HG03025 (cell line): ENCODE measurements at regions not wholly inside any gene's neighbourhood (a gene's known extent, or its start where the extent isn't known, plus 50 kb on each side); places are given as distances from the start of the nearest gene placed in this dataset.

Experiments
- ATAC-seq: cut with Tn5 transposase; IDR thresholded peaks from one replicate; pipeline ENCODE4 v1.9.1; 2021; ENCODE audit warnings: mild to moderate bottlenecking, moderate library complexity; ENCODE audit not compliant: unreplicated experiment, low FRiP score

- no peak for ATAC-seq
These were observed 337.7 kb upstream of the ZNF32 start for GRCh38 chr10:43986374-43986773.

DNA sequence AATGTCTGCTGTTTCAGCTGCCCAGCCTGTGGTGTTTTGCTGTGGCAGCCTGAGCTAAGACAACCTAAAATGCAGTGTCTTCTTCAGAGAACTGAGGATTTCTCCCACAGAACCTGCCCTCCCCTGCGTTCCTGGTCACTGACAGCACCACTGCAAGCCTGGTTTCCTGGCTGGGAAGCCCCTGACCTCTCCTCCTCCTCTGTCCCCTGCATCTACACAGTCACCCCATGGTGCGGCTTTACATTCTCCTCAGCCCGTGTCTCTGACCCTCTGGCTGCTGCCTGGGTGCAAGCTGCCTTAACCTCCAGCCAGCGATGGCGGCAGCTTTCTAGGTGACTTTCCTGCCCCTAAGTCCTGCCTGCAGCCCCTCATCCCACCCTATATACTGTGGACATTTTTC, 337.3 kb upstream of the ZNF32 start:
- no peak for ATAC-seq

DNA sequence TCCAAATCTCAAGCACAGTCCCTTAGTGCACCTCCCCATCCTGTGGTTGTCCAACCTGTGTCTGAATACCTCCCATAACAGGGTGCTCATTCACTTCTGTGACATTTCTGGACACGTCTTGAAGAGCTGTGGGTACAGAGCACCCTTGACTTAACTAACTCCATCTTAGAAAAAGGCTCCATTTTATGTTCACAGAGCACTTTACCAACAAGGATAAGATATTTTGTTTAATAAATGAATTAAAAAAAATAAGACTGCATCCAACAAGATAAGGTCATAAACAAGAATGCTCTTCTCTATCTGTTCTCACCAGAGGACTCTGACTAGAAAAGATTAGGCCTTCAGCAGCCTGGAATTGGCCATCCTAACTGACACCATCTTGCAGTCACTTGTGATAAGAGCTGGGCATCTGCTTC, 335.2 kb upstream of the ZNF32 start:
- ATAC-seq = no peak

- no peak for ATAC-seq
These were observed 334.7 kb upstream of the ZNF32 start for GRCh38 chr10:43983405-43983804.

DNA sequence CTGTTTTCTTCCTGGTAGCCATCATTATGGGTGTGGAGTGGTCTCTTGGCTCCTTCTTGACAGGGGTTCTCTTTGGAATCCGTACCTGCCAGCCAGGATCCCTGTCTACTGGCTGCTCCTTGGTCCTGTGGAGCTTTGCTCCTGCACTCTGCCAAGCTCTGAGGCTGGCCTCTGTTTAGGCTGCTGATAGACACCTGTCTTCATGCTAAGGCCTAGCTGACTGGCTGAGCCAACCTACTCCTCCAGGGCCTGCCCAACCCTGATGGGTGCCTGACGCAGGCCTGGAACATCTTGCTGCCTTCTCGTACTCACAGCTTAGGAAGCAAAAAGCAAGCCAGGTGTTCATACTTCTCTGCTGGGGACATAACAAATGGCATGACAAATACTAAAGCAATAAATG, 333.6 kb upstream of the ZNF32 start:
- no peak for ATAC-seq

GRCh38 chr10:43981696-43982095, 333.0 kb upstream of the ZNF32 start:
- ATAC-seq = no peak

- ATAC-seq = no peak
These were observed 332.6 kb upstream of the ZNF32 start for GRCh38 chr10:43981232-43981631.

DNA sequence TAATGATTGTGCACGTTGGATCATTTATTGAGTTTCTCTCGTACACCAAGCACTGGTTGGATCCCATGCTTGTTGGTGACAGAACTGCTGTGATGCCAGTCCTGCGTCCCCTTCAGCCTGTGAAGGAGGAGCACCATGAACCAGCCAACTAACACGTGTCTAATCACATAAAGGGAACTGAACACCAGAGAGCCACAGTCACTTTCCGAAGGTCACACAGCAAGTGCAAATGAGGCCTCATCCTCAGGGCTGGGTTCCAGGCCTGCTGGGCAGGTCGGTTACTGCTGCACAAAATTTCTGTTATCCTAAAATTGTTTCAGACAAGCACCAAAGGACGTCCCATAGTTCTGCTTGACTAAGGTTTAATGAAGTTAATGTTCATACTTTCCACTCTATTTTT, 332.0 kb upstream of the ZNF32 start:
- no peak for ATAC-seq

DNA sequence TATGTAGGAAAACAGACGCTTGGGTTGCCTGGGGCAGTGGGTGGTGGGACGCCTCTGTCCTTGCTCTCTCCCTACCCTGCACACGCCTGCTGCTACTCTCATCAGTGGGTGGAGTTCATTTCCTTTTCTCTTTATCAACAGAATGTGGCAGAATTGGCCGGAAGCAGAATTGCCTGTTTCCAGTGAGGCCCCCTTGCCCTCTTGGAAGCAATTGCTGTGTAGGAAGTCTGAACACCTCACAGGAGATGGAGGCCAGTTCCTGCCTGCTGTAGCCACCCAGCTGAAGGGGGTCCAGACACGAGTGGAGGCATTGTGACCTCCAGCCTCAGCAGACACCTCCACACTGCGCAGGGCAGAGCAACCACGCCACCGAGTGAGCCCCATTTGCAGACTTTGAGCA, 331.6 kb upstream of the ZNF32 start:
- no peak for ATAC-seq

GRCh38 chr10:43979551-43979950, 330.9 kb upstream of the ZNF32 start:
- no peak for ATAC-seq

DNA sequence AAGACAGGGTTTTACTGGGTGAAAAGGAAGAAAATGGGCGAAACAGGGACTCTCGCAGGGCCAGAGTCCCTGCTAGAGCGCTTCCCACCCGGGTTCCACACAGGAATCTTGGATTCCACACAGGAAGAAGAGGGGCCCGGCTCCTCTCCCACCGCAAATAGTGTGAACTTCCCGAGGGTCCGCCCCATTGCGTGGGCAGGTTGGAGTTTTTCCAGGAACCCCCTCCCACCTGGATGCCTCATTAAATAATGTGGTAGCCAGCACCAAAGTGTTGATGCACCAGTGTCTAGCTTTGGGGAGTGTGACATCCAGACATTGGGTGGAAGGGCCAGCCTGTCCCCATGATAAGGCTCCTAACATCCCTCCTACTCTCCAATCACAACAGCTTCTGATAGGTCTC, 330.3 kb upstream of the ZNF32 start:
- ATAC-seq = no peak

GRCh38 chr10:43978091-43978490, 329.4 kb upstream of the ZNF32 start:
- no peak for ATAC-seq

DNA sequence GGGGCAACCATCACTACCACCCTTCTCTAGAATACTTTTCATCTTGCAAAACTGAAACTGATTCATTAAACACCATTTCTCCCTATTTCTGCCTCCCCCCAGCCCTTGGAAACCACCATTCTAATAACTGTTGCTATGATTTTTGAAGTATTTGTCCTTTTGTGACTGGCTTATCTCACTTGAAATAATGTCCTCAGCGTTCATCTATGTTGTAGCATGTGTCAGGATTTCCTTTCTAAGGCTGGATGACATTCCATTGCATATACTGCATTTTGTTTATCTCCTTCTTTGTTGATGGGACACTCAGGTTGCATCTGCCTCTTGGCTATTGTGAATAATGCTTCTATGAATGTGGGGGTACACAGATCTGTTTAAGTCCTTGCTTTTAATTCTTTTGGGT, 327.6 kb upstream of the ZNF32 start:
- no peak for ATAC-seq

GRCh38 chr10:43973801-43974200, 325.1 kb upstream of the ZNF32 start:
- ATAC-seq = no peak

DNA sequence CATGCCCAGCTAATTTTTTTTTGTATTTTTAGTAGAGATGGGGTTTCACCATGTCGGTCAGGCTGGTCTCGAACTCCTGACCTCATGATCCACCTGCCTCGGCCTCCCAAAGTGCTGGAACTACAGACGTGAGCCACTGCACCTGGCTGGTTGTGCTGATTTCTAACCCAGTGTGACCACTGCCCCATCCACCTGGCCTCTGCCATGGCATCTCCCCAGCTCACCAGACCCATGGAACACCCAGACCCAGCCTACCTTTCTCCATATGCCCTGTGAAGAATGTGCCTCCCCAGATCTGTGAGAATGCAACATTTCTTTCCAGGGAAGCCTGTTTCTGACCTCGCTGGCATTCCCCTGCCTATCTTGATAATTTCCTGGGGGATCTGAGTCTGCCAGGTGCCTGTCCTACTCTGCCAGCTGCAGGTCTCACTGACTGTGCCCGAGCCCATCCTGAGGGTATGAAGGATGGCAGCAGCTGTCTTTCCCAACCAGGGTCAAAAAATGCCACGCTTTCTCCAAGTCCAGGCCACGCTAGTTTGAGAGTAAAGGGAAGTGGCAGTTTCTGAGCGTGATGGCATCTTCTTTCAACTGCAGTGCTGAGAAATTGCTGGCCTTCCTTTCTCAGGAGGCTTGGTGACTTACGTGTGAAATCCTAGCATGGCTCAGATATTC, 324.4 kb upstream of the ZNF32 start:
- no peak for ATAC-seq

DNA sequence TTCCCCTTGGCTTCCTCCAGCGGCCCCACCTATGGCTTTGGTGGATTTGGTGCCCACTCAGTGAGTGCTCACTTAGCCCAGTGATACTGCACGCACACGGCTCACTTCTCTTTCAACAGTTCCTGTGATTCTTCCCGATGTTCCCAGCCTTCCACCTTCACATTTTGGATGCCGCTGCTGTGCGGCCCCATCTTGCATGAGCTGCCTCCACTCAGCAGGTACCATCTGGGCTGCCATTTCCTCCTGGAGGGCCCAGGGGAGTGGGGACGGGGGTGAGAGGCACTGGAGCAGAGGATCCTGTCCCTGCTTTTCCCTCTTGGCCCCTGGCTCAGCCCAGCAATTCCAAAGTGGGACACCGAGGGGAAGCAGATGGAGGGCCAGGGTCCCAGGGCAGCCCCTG, 323.3 kb upstream of the ZNF32 start:
- ATAC-seq = no peak

DNA sequence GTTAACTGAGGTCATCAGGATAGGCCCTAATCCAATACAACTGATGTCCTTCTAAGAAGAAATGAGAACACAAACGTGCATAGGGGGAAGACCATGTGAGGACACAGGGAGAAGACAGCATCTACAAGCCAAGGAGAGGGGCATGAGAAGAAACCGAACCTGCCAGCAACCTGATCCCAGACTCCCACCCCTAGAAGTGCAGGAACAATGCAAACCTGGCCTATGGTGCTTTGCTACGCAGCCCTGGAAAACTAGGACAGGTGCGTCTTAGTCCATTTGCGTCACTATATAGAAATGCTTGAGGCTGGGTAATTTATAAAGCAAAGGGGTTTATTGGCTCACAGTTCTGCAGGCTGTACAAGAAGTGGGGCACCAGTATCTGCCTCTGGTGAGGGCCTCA, 322.6 kb upstream of the ZNF32 start:
- ATAC-seq = no peak

DNA sequence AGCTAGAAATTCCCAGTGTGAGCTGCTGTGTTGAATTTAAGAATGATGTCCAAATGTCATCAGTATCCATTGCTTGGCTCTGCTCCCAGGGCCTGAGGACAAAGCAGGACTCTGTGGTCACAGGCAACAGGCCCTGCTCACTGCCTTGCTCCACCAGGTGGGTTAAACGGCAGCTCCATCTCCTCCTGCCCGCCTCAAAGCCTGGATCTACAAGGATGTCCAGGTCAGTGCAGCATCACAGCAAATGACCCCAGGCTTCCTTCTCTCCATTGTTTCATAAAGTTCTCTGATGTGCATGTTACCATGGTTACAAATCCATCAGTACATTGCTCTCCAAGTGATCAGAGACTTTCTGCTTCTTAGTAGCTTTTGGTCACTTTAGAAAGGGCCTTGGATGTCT, 322.0 kb upstream of the ZNF32 start:
- no peak for ATAC-seq

DNA sequence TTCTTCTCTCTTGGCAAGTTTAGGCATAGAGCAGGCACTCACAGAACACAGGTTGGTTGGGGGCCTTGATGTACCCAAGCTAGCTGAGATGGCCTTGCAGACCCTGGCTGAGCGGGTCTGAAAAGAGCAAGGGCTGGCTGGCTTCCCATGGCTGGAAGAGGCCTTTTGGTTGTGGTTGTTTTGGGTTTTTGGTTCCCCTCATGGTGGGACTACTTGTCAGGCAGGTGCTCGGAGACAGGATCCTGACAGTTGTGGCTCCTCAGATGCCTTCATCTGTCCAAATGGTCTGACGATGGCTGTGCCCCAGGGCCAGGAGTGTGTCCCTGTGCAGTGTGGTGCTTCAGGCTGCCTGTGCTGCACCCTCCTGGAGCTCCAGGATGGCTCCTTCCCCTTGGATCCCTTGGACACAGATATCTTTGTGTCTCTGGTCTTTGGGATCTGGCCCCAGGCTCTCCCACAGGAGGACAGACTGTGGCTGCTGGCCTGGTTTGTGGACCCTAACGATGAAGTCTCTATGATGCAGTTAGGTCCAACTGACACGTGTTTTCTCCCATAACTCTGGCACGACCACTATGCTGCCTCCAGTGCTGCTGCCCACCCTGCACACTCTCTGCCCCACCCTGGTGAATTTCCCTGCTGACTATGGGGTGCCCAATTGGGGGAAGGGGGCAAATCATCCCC, 321.5 kb upstream of the ZNF32 start:
- no peak for ATAC-seq

DNA sequence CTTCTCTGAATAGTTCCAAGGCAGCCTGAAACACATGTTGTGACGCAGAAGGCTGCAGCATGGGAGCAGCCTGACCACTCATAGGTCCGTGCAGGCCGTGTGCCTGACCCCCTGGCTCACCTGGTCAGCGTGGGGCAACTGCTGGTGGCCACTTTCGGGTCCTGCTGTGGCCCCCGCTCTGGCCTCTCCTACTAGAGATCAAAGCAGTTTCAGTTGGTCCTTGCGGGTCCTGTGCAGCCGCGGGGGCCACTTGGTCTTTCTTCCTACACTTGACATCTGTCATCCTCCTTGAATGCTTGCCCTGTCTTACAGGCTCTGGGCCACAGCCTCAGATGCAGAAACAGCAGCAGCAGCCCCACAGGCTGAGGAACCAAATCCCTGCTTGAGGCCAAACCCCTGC, 320.8 kb upstream of the ZNF32 start:
- no peak for ATAC-seq

DNA sequence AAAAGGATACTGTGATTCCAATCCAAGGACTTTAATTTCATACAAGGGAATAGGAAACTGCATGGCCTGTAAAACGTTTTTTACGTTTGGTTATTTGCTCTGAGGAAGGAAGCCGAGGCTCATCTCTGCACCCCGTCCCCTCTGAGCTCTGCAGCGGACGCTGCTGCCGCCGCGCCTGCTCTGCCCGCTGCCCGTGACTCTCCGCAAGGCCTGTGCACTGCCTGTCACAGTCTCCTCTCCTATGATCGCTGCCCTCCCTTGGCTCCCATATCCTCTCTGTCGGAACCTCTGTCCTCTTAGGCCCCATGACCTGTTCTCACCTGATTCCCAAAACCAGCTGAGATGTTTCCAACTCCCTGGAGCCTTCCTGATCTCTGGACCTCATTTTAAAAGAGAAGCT, 320.3 kb upstream of the ZNF32 start:
- no peak for ATAC-seq

DNA sequence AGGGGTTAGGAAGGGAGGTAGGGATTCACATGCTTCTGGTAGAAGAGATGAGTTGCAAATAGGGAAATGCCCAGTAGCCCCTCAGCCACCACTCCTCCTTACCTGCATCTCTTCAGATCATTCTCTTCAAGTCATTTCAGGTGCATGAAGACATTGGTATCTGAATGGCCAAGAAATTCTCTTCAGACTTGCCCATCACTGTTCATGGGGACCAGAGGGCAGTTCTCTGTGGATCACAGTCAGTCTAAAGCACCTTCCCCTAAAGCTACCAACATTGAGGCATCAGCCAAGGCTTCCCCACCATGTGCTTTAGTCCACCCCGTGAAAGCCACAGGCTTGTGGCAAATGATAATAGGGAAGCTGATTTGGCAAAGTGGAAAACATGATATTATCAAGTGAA, 319.4 kb upstream of the ZNF32 start:
- ATAC-seq = no peak

GRCh38 chr10:43966571-43966965, 317.9 kb upstream of the ZNF32 start:
- ATAC-seq = no peak
